Right lobe of liver (tissue), 4 donors: ENCODE measurements at regions not wholly inside any gene's neighbourhood (a gene's known extent, or its start where the extent isn't known, plus 50 kb on each side); places are given as distances from the start of the nearest gene placed in this dataset.

Experiments
- CTCF ChIP-seq, 4 donors: fragments of 200-600 bp in 3 of 4; fragments of 450-650 bp in 1 of 4; IDR thresholded peaks; one replicate each; pipeline versions ENCODE4 v1.5.1 to v1.8.0; 2016 to 2022; ENCODE audit warnings: antibody characterized with exemption in 4 of 4, mild to moderate bottlenecking in 2 of 4
- POLR2A ChIP-seq: fragments of 450-650 bp; IDR thresholded peaks from one replicate; pipeline ENCODE4 v1.6.1; 2017; ENCODE audit warnings: antibody characterized with exemption, mild to moderate bottlenecking
- donor health status: DM: no; HTN: no; CAD: no.
- donor health status: DM: no; HTN: no; CAD: no.
- donor health status: DM: no; HTN: yes; CAD: no.

- no peak for TF ChIP-seq CTCF (IDR thresholded peaks at IDR 0.05)
- no peak for TF ChIP-seq POLR2A
These were observed 839.7 kb downstream of the GATA3 start for GRCh38 chr10:8894148-8894547.
